Ovary (tissue), 3 donors: ENCODE measurements at regions not wholly inside any gene's neighbourhood (a gene's known extent, or its start where the extent isn't known, plus 50 kb on each side); places are given as distances from the start of the nearest gene placed in this dataset.

ENCODE experiments used
- EP300 ChIP-seq: sonication (generic); formaldehyde crosslinking; IDR thresholded peaks from one replicate; pipeline ENCODE4 v1.6.1; 2017; ENCODE audit warnings: antibody characterized with exemption
- POLR2A ChIP-seq: fragments of 450-650 bp; IDR thresholded peaks from one replicate; pipeline ENCODE4 v1.6.1; 2017; ENCODE audit warnings: antibody characterized with exemption, mild to moderate bottlenecking, moderate library complexity
- TF ChIP-seq, protein P1 (sequence below), 3 donors: fragments of 450-650 bp in 2 of 3; fragments of 200-600 bp in 1 of 3; IDR thresholded peaks; one replicate each; pipeline versions ENCODE4 v1.5.1 to v1.8.0; 2016 to 2022; ENCODE audit warnings: antibody characterized with exemption in 3 of 3, mild to moderate bottlenecking in 1 of 3
- donor health status: DM: no; HTN: no; CAD: no.

- TF ChIP-seq, protein P1, sequence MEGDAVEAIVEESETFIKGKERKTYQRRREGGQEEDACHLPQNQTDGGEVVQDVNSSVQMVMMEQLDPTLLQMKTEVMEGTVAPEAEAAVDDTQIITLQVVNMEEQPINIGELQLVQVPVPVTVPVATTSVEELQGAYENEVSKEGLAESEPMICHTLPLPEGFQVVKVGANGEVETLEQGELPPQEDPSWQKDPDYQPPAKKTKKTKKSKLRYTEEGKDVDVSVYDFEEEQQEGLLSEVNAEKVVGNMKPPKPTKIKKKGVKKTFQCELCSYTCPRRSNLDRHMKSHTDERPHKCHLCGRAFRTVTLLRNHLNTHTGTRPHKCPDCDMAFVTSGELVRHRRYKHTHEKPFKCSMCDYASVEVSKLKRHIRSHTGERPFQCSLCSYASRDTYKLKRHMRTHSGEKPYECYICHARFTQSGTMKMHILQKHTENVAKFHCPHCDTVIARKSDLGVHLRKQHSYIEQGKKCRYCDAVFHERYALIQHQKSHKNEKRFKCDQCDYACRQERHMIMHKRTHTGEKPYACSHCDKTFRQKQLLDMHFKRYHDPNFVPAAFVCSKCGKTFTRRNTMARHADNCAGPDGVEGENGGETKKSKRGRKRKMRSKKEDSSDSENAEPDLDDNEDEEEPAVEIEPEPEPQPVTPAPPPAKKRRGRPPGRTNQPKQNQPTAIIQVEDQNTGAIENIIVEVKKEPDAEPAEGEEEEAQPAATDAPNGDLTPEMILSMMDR (IDR thresholded peaks at IDR 0.05) = no peak
- TF ChIP-seq POLR2A (no peak), EP300 (no peak)
These were observed 105.1 kb downstream of the TRAPPC11 start for GRCh38 chr4:183763990-183764754.
